ENCODE measurements at regions not wholly inside any gene's neighbourhood (a gene's known extent, or its start where the extent isn't known, plus 50 kb on each side); places are given as distances from the start of the nearest gene placed in this dataset.

DNA sequence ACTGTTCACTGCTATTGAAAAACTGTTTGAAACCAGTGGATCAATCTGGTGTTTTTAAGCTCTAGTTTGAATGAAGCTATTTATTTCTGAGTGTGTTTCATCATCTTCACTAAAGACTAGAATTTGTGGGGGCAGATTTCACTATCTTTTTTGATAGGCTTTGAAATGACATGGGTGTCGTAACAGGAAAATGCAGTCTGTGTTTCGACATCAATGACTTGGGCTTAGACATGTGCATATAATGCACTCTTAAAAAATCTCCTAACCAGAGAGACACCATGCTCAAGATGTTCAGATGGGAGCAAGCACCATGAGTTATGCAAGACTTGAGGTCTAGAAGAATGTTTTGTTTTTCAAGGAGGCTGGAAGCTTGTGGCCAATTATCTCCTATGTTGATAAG lies 221.6 kb downstream of the GPD2 start (continued):
- TF ChIP-seq, protein P1, sequence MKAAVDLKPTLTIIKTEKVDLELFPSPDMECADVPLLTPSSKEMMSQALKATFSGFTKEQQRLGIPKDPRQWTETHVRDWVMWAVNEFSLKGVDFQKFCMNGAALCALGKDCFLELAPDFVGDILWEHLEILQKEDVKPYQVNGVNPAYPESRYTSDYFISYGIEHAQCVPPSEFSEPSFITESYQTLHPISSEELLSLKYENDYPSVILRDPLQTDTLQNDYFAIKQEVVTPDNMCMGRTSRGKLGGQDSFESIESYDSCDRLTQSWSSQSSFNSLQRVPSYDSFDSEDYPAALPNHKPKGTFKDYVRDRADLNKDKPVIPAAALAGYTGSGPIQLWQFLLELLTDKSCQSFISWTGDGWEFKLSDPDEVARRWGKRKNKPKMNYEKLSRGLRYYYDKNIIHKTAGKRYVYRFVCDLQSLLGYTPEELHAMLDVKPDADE (IDR thresholded peaks at IDR 0.05): no peak
- no peak for TF ChIP-seq STAT1 (IDR thresholded peaks at IDR 0.05; ENCODE audit: unreplicated experiment)

GRCh38 chr2:156659694-156660093 lies 223.5 kb downstream of the GPD2 start:
- H3K4me2 ChIP-seq: no peak overlapping the region

More at GRCh38 chr2:156659694-156660093, 223.5 kb downstream of the GPD2 start:
- ATAC-seq (no peak), DNase-seq (ENCODE audit: low spot score) (no peak)
- H3K4me1 Mint-ChIP-seq: peaks cover 14% of the 10 kb centered on the region
- TF ChIP-seq ZNF331 (CRISPR knock-in tag; IDR thresholded peaks at IDR 0.05; ENCODE audit: low read depth): no peak
- no peak for TF ChIP-seq NANOG (IDR thresholded peaks at IDR 0.05; ENCODE audit: borderline replicate concordance)
- no peak for TF ChIP-seq POLR2AphosphoS5 (IDR thresholded peaks at IDR 0.05; ENCODE audit: low read depth)
- TF ChIP-seq, protein P2, sequence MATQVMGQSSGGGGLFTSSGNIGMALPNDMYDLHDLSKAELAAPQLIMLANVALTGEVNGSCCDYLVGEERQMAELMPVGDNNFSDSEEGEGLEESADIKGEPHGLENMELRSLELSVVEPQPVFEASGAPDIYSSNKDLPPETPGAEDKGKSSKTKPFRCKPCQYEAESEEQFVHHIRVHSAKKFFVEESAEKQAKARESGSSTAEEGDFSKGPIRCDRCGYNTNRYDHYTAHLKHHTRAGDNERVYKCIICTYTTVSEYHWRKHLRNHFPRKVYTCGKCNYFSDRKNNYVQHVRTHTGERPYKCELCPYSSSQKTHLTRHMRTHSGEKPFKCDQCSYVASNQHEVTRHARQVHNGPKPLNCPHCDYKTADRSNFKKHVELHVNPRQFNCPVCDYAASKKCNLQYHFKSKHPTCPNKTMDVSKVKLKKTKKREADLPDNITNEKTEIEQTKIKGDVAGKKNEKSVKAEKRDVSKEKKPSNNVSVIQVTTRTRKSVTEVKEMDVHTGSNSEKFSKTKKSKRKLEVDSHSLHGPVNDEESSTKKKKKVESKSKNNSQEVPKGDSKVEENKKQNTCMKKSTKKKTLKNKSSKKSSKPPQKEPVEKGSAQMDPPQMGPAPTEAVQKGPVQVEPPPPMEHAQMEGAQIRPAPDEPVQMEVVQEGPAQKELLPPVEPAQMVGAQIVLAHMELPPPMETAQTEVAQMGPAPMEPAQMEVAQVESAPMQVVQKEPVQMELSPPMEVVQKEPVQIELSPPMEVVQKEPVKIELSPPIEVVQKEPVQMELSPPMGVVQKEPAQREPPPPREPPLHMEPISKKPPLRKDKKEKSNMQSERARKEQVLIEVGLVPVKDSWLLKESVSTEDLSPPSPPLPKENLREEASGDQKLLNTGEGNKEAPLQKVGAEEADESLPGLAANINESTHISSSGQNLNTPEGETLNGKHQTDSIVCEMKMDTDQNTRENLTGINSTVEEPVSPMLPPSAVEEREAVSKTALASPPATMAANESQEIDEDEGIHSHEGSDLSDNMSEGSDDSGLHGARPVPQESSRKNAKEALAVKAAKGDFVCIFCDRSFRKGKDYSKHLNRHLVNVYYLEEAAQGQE (IDR thresholded peaks at IDR 0.05; ENCODE audit: unreplicated experiment): no peak
- TF ChIP-seq ZNF114 (CRISPR knock-in tag; IDR thresholded peaks at IDR 0.05): no peak
- TF ChIP-seq EZH2 (IDR thresholded peaks at IDR 0.05; ENCODE audit: low read depth, unreplicated experiment): no peak
- no peak for TF ChIP-seq CREB1 (CRISPR knock-in tag; IDR thresholded peaks at IDR 0.05; ENCODE audit: low read depth)
- no peak for TF ChIP-seq EZH2phosphoT487 (IDR thresholded peaks at IDR 0.05; ENCODE audit: unreplicated experiment)
- TF ChIP-seq, protein P3, sequence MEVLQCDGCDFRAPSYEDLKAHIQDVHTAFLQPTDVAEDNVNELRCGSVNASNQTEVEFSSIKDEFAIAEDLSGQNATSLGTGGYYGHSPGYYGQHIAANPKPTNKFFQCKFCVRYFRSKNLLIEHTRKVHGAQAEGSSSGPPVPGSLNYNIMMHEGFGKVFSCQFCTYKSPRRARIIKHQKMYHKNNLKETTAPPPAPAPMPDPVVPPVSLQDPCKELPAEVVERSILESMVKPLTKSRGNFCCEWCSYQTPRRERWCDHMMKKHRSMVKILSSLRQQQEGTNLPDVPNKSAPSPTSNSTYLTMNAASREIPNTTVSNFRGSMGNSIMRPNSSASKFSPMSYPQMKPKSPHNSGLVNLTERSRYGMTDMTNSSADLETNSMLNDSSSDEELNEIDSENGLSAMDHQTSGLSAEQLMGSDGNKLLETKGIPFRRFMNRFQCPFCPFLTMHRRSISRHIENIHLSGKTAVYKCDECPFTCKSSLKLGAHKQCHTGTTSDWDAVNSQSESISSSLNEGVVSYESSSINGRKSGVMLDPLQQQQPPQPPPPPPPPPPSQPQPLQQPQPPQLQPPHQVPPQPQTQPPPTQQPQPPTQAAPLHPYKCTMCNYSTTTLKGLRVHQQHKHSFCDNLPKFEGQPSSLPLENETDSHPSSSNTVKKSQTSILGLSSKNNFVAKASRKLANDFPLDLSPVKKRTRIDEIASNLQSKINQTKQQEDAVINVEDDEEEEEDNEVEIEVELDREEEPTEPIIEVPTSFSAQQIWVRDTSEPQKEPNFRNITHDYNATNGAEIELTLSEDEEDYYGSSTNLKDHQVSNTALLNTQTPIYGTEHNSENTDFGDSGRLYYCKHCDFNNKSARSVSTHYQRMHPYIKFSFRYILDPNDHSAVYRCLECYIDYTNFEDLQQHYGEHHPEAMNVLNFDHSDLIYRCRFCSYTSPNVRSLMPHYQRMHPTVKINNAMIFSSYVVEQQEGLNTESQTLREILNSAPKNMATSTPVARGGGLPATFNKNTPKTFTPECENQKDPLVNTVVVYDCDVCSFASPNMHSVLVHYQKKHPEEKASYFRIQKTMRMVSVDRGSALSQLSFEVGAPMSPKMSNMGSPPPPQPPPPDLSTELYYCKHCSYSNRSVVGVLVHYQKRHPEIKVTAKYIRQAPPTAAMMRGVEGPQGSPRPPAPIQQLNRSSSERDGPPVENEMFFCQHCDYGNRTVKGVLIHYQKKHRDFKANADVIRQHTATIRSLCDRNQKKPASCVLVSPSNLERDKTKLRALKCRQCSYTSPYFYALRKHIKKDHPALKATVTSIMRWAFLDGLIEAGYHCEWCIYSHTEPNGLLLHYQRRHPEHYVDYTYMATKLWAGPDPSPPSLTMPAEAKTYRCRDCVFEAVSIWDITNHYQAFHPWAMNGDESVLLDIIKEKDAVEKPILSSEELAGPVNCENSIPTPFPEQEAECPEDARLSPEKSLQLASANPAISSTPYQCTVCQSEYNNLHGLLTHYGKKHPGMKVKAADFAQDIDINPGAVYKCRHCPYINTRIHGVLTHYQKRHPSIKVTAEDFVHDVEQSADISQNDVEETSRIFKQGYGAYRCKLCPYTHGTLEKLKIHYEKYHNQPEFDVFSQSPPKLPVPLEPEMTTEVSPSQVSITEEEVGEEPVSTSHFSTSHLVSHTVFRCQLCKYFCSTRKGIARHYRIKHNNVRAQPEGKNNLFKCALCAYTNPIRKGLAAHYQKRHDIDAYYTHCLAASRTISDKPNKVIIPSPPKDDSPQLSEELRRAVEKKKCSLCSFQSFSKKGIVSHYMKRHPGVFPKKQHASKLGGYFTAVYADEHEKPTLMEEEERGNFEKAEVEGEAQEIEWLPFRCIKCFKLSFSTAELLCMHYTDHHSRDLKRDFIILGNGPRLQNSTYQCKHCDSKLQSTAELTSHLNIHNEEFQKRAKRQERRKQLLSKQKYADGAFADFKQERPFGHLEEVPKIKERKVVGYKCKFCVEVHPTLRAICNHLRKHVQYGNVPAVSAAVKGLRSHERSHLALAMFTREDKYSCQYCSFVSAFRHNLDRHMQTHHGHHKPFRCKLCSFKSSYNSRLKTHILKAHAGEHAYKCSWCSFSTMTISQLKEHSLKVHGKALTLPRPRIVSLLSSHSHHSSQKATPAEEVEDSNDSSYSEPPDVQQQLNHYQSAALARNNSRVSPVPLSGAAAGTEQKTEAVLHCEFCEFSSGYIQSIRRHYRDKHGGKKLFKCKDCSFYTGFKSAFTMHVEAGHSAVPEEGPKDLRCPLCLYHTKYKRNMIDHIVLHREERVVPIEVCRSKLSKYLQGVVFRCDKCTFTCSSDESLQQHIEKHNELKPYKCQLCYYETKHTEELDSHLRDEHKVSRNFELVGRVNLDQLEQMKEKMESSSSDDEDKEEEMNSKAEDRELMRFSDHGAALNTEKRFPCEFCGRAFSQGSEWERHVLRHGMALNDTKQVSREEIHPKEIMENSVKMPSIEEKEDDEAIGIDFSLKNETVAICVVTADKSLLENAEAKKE (CRISPR knock-in tag; IDR thresholded peaks at IDR 0.05): no peak
- no peak for TF ChIP-seq STAT1 (IDR thresholded peaks at IDR 0.05; ENCODE audit: unreplicated experiment)
- H3K9me2 ChIP-seq (ENCODE audit: insufficient read depth): no peaks in the 10 kb centered on the region
- no peaks in the 10 kb centered on the region for H3K79me2 ChIP-seq (replicated peaks; ENCODE audit: insufficient read depth)
- no peak overlapping the region for H3K4me3 ChIP-seq
- no peaks in the 10 kb centered on the region for H3K27me3 ChIP-seq (ENCODE audit: insufficient read depth)
- no peaks in the 10 kb centered on the region for H4K20me1 ChIP-seq (replicated peaks; ENCODE audit: insufficient read depth)
- H3K36me3 ChIP-seq (ENCODE audit: insufficient read depth): no peaks in the 10 kb centered on the region
- H3K27me3 Mint-ChIP-seq (ENCODE audit: insufficient read depth, low read depth, poor library complexity): peaks cover 2% of the 10 kb centered on the region
- H3K4me3 Mint-ChIP-seq: no peak overlapping the region
- H2AFZ ChIP-seq: peak overlapping the region; percentile 29; the same call in 1 of the 2 replicates
- H3K27ac Mint-ChIP-seq: no peak overlapping the region
- H3K27ac ChIP-seq (ENCODE audit: low read depth): no peak overlapping the region
- H3K4me1 ChIP-seq (ENCODE audit: insufficient read depth): peaks cover 10% of the 10 kb centered on the region
- H3K9me3 Mint-ChIP-seq: no peaks in the 10 kb centered on the region; the same call in 2 of the 3 replicates
- no peaks in the 10 kb centered on the region for H3F3A ChIP-seq (replicated peaks; ENCODE audit: low read depth)
- no peaks in the 10 kb centered on the region for H3K36me3 Mint-ChIP-seq (ENCODE audit: low read depth)
